NCI-H146 treated with DMSO at 0.1 percent for 48 hours (cell line): ENCODE measurements at regions not wholly inside any gene's neighbourhood (a gene's known extent, or its start where the extent isn't known, plus 50 kb on each side); places are given as distances from the start of the nearest gene placed in this dataset.

Experiments
- DNase-seq: peaks from one replicate; lab custom pipeline; 2025; ENCODE audit not compliant: unreplicated experiment; lab: John Stamatoyannopoulos, UW

DNA sequence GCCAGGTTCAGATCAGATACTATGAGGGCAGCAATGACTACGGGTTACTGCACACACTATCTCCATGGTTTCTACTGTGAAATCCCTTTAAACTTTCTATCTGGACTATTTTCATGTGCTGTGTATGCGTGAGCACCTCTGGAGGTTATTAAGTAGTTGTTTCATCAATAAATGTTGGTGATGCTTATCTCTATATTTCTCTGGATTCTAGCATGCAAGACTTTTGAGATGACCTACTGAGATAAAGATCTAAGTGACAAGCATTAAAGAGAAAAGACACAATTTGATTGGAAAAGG is 194.0 kb downstream of the NRIP1 start:
- DNase-seq: no peak

DNA sequence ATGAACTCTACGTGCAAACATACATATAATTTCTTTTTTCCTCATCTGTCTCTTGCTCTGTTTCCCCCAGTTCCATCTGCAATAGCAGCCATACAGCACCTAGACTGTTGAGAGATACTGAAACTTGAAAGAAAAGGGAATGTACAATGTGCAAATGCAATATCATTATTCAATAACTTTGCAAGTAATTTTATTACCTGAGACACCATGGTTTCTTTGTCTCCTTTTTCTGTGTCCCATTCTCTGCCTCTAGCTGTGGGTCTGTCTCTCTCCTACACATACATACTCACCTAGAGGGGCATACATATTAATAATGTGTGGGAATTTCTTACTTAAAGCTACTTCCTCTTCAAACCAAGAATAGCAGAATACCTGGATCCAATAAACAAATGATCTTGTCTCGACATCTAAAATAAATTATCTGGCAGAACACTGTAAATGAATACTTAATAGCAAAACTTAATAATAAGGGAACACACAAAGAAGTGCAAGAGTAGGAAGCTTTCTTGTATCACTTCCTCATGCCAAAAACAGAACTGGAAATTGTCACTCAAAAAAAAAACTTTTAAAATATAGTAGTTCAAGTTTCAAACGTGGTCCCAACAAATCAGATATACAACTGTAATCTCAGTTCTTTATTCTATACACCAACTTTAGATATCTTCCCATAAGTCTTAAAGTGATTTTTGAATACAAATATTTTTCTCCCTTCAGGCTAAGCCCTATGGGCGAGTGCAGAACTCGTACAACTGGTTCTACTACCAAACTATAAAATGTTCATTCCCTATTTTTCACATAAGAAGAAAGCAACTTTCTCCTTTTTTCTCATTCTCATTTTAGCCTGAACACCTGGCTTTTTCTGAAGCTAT is 194.6 kb downstream of the NRIP1 start:
- DNase-seq: no peak

DNA sequence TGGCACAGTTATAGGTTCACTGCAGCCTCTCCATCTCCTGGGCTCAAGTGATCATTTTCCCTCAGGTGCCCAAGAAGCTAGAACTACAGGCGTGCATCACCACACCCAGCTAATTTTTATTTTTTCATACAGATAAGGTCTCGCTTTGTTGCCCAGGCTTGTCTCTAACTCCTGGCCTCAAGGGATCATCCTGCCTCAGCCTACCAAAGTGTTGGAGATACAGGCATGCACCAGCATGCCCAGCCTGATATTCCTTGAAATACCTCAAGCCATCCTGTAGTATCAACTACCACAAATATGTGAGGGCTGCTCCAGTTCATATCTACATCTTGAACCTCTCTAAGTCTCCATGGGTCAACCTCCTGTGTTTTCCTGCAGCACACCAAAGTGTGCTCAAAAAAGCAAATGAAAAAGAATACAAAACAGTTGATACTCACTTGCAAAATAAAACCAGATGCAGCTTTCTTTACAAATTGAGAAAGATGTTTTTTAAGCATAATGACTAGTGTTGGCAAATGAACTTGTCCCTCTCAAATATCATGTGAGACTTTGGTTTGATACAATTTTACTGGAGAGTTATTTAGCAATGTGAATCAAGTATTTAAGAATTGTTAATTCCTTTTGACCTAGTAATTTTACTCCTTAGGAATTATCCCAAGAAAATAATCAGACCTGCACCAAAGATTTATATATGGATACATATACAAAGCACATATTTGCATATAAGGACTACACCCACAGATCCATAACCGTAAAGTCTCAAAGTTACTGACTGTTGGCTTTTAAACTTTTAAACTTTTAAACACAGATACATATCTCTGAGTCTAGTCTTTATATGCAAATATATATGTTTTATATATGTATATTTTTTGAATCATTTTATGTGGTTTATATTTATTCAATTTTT is 197.7 kb downstream of the NRIP1 start:
- no peak for DNase-seq

DNA sequence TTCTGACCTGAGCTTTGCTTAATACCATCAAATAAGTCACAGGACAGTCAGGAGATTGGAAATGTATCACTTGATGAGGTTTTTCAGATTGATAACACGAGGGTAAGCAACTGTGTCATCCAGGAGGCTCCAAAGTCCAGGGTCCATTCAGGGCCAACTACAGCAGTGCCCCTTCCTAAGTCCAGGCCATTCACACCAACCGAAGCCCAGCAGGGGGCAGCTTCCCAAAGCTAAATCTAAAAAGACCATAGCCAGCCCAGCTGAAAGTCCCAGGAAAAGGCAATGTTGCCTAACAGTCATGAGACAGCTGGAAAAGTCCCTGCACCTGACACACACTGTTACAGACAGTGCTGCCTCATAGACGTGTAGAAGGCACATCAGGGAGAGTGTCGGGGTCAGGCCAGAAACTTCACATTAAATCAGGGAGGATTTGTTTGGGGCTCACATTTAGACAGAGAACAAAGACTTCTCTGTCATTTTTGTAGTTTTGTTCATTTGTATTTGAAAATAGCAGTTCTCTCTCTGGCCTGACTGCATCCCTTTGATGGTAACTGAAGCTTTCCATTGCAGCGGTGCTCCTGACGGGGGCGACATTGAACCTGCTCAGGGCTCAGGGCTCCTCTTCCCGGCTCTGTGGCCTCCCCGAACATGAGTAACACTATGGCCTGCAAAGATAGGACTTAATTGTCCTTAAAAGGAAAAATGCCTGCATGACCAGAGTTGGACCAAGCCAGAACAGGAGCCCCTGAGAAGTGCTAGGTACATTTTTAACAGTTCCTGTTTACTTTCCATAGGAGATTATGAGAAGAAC is 200.4 kb downstream of the NRIP1 start:
- DNase-seq: peak; percentile 5

DNA sequence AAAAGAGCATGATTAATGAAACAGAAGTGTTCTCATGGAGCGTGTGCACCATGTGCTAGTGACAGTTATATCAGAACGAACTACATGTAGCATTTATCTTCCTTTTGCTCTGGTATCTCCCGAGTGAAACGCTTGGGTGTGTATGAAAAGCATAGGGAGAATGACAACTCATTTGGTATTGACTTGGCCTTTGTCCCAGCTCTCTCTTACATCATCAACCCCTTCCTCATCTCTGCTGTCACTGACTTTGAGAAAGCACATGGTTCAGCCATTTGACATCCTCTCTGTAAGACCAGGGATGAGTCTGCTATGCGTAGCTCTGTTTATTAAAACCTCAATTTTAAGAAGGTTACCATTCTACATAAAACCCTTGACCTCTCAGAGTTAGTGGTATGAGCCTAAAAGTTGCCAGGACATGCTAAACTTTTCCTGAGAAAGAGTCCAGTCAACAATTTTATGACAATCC is 201.0 kb downstream of the NRIP1 start:
- DNase-seq: no peak

DNA sequence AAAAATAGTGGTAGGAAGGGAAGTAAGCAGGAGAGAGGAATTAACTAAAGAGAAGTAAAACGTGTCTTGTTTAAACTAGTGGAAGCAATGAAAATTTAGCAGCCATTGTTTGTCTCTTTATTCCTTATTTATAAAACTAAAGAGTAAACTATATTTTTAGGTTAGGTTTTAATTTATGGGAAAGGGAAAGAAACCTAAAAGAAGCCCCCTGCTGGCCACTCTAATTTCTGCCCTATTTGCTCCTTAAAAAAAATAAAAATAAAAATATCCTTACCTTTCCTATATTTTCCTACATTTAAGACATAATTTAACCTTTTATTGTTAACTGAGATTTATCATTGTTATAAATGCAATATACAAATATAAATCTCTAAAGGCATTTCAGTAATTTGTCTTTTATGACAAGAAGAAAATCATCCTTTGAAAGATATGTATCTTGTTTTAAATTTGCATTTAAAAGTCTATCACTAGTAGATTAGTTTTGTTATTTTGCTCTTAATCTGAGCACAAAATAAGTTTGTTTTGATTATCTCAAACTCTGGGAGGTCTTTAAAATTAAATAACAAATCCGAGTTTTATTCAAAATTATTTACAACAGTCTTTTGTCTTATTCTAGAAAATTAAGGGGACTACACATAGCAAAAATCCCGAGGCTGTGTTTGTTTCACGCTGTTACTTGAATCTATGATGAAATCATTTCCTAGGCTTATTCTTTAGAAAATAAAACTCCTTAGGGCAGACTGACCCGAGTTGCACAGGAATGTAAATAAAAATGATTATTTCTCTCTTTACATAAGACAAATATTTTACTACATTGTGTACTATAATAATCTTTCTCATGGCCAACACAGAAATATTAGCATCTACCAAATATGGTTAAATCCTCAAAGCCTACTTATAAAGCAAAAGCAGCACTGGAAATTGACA is 201.7 kb downstream of the NRIP1 start:
- no peak for DNase-seq

DNA sequence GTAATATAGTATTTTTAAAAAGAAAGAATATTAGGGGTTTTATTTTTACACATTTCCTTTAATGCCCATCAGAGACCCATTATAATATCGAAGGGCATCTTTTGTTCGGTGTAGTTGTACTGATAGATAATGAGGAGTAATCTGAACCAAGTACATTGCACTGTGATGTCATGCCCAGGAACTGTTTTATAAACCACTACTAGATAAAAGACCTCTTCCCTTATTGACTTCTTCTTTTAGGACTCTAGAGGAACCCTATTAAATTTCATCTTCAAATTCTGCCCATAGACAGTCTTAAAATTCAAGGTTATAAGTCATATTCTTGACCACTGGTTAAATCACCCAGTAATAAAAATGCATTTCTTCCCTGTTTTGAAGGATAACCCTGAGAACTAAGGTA is 206.5 kb downstream of the NRIP1 start:
- no peak for DNase-seq

DNA sequence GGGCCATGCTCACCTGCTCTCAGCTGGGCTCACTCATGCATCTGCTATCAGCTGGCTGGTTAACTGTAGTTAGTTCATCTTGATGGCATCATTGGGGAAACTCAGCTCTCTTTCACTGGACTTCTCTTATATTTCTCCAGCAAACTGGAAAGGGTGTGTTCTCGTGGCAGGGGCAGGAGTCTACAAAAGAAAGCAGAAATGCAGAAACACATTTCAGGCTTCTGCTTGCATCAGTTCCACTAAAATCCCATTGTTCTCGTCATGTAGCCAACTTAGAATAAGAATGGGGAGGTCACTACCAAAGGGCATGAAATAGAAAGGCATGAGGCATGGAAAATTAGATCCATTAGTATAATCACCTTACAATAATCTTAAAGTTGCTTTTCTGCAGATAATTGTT is 207.3 kb downstream of the NRIP1 start:
- DNase-seq: no peak

DNA sequence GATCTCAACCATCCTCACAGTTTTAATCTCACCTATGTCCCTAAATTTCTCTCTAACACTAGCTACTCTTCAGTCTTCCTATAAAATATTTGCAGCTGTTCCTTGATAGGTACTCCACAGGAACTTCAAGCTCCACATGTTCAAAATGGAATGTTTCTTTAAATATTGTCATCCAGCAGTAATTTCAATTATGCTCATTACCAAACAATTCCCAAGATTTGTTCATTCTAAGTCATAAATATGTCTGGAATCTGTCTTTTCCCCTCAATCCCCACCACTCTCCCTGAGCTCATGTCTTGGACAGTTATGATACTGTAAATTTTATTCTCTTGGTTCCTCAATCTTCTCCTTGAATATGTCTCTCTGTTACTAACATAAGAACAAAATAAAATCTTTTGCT is 214.4 kb downstream of the NRIP1 start:
- DNase-seq: no peak

DNA sequence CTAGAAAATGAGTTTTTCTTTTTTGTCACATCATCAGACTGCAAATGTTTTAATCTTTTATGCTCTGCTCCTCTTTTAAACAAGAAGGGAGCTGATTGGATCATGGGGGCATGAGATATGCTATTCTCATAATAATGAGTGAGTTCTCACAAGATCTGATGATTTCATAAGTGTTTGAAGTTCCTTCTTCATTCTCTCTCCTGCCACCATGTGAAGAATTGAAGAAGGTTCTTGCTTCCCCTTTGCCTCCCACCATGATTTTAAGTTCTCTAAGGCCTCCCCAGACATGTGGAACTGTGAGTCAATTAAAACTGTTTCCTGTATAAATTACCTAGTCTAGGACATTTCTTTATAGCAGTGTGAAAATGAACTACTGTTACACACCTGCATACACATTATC is 218.2 kb downstream of the NRIP1 start:
- no peak for DNase-seq

DNA sequence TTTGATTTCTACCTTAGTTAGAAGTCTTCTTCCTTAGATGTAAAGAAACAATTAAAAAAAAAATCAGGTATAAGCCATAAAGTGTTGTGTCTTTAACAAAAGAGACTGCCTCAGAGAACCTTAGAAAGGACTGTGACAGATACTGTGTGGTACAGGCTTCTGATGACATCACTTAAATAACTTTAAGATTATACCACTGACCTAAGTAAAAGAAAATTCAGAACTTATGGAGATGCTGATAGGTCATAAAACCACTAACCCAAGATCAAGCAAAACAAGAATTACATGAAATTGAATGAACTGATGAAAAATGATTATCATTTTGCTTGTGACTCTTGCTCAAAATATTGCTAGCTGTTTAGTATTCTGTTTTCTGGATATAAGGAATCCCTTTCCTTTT is 220.8 kb downstream of the NRIP1 start:
- no peak for DNase-seq

DNA sequence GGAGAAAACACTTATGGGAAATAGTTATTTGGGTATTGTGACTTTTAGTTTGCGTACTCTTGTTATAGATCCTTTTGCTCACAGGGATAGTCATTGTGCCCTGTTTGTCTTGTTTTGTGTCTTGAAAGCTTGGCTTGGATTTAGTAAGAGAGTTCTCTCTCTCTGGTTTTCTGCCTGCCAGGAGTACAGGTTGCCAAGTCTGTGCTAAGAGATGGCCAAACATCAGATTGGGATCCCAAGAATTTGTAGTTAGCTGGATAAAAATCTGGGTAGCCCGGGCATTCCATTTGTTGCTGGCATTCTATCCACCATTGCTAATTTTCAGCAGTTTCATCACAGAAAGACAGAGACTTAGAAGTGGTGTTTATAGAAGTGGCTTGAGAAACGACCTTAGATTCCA is 222.2 kb downstream of the NRIP1 start:
- no peak for DNase-seq

DNA sequence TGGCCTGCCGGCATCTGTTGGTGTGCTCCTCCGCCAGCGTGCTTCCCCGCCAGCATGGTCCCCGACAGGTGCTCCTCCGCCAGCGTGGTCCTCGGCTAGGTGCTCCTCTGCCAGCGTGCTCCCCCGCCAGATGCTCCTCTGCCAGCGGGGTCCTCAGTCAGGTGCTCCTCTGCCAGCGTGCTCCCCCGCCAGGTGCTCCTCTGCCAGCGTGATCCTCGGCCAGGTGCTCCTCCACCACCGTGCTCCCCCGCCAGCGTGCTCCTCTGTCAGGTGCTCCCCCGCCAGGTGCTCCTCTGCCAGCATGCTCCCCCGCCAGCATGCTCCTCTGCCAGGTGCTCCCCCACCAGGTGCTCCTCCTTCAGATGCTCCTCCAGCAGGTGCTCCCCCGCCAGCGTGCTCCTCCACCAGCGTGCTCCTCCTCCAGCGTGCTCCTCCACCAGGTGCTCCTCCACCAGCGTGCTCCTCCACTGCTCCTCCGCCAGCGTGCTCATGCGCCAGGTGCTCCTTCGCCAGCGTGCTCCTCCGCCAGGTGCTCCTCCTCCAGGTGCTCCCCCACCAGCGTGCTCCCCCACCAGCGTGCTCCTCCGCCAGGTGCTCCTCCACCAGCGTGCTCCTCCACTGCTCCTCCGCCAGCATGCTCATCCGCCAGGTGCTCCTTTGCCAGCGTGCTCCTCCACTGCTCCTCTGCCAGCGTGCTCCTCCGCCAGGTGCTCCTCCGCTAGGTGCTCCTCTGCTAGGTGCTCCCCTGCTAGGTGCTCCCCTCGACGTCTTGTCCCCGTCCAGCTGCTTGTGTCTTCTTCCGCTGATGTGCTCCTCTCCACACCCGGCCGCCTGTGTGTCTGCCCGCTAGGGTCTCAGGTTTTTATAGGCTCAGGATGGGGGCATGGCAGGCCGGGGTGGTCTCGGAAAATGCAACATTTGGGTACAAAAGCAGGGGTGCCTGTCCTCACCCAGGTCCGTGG is 223.0 kb downstream of the NRIP1 start:
- DNase-seq: no peak

DNA sequence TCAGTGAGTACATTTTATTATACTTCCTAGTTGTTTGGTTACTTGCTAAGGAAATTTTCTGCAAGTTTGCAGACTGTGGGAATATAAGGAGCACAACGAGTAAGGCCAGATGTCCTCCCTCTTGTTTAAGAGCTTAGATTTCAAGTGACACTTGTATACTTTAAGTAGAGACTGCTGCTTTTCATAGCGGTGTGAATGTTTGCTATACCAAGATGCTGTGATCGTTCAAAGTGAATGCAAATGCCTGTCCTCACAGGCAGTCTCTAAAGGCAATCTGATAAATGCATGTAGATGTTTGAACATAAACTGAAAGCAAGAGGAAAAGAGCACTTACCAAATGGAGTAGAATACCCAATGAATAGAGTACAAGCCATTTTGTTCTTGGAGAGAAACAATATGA is 226.4 kb downstream of the NRIP1 start:
- no peak for DNase-seq

DNA sequence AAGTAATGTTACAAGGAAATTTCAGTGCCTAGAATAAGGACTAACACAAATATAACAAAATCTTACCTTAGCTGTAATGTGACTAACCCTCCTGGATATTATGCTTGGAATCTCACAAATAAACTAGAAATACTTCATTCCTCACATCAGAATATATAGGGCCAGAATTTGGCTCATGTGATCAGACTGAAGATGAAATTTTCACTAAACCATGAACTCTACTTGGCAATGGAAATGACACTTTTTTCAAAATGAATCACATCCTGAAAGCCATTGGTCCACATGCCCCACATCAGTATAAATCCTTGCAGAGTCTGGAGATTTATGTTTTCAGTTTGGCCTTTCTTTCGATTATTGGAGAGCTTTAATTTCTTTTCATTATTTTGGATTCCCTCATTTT is 227.8 kb downstream of the NRIP1 start:
- no peak for DNase-seq

DNA sequence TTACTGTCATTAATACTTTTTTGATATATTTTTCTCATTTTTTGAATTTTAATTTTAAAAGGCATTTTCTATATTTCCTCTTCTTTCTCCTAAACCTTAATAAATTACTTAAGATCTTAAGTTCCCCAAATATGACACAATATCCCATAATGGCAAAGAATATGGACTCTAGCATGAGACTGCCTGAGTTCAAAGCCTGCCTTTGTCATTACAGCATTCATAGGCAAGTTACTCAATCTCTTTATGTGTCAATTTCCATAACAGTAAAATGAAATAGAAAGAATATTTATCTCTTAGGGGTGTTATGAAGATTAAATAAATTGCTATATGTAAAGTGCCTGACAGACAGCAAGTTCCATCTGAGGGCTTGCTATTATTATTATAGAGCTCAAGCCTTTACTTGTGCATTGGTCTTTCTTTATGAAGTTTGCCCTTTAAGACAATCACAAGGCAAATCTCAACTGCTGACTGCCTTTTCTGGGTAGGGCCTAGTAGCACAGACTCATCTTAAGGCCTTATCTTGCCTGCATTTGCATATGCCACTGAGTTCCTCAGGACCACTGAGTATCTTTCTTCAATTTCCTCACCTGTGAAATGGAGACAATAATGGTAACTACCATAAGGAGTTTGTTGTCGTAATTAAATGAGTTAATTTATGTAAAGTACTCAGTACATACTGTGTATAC is 231.0 kb downstream of the NRIP1 start:
- no peak for DNase-seq

DNA sequence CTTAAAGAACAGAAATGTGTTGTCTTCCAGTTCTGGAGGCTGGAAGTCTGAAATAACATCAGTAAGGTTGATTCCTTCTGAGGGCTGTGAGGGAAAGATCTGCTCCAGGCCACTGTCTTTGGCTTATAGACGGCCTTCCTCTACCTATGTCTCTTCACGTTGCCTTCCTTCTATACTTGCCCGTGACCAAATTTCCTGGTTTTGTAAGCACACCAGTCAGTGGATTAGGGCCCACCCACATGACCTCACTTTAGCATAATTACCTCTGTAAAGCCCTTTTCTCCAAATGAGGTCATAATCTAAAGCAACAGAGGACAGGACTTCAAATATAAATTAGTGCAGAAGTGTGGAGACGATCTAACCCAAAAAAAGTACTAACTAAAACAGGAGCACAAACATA is 231.6 kb downstream of the NRIP1 start:
- no peak for DNase-seq

DNA sequence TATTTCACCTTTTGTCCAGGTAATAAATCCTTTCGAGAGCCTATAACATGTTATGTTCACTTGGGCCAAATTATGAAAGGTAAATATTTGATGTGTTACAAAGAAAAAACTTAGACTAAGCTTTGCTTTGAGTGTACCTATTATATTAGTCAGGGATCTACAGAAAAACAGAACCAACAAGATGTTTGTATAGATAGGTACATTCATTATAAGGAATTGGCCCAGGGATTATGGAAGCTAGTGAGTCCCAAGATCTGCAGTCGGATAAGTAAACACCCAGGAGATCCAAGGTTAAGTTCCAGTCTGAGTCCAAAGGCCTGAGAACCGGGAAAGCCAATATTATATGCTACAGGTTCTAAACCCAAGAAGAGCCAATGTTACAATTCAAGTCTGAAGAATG is 234.5 kb downstream of the NRIP1 start:
- DNase-seq: no peak

DNA sequence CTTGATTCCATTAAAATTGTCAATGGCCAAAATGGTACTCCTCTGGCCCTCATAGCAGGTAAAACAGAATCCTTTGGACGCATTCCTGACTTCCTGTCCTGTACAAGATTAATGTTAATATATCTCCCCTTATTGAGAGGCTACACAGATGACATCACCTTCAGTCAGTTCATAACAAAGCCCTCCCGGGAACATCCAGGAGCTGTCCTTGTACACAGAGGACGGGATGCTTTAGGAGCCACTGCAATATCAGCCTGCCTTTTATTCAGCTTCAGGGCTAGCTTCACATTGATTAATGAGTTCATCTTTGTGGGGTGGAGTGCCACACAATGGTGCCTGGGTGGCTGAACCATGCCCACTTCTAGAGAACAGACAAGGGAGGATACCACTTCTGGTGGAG is 235.1 kb downstream of the NRIP1 start:
- no peak for DNase-seq
